OCI-LY3 (cell line): ENCODE measurements at regions not wholly inside any gene's neighbourhood (a gene's known extent, or its start where the extent isn't known, plus 50 kb on each side); places are given as distances from the start of the nearest gene placed in this dataset.

ENCODE experiments used
- CTCF ChIP-seq: fragments of 200-600, 300-600 bp; sonication (generic); IDR thresholded peaks from 2 replicates; pipeline ENCODE4 v1.5.1; 2014; ENCODE audit warnings: antibody characterized with exemption, low read length, low read depth
- EZH2phosphoT487 ChIP-seq: fragments of 200-600 bp; shearing (Covaris generic); IDR thresholded peaks from 2 replicates; pipeline ENCODE4 v1.6.1; 2018; ENCODE audit warnings: antibody characterized with exemption, mixed run types, low read depth

- TF ChIP-seq CTCF = no peak
- TF ChIP-seq EZH2phosphoT487 = no peak
These were observed 165.5 kb downstream of the PIK3R1 start for GRCh38 chr5:68381060-68381459.
